ENCODE measurements at regions not wholly inside any gene's neighbourhood (a gene's known extent, or its start where the extent isn't known, plus 50 kb on each side); places are given as distances from the start of the nearest gene placed in this dataset.

DNA sequence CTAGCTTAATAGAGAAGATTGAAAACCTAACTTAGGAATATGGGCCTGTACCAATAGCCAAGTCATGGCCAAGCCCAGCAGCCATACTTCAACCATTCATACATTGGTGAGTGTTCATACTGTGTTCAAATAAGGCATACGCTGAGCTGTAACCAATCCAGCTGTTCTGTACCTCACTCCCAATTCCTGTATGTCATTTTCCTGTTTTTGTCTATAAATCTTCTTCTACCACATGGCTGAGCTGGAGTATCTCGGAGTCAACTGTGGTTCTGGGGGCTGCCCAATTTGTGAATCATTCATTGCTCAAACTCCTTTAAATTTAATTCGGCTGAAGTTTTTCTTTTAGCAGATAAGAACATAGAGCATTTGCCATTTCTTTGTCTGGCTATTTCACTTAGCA is 195.3 kb upstream of the ANKRD50 start:
- no peak for TF ChIP-seq BACH1 (tag; IDR thresholded peaks at IDR 0.05)
- no peak for TF ChIP-seq JUNB (CRISPR knock-in tag; conservative IDR thresholded peaks at IDR 0.05)
- no peak for TF ChIP-seq FOXM1 (IDR thresholded peaks at IDR 0.05; ENCODE audit: low read depth)
- no peak for TF ChIP-seq FOXM1 (CRISPR knock-in tag; IDR thresholded peaks at IDR 0.05; ENCODE audit: low read depth)
- TF ChIP-seq SIN3A (IDR thresholded peaks at IDR 0.05; ENCODE audit: borderline replicate concordance in 2 of 2, control insufficient read depth in 1 of 2, low read depth in 2 of 2, low read length in 2 of 2): no peak
- TF ChIP-seq, protein P1, sequence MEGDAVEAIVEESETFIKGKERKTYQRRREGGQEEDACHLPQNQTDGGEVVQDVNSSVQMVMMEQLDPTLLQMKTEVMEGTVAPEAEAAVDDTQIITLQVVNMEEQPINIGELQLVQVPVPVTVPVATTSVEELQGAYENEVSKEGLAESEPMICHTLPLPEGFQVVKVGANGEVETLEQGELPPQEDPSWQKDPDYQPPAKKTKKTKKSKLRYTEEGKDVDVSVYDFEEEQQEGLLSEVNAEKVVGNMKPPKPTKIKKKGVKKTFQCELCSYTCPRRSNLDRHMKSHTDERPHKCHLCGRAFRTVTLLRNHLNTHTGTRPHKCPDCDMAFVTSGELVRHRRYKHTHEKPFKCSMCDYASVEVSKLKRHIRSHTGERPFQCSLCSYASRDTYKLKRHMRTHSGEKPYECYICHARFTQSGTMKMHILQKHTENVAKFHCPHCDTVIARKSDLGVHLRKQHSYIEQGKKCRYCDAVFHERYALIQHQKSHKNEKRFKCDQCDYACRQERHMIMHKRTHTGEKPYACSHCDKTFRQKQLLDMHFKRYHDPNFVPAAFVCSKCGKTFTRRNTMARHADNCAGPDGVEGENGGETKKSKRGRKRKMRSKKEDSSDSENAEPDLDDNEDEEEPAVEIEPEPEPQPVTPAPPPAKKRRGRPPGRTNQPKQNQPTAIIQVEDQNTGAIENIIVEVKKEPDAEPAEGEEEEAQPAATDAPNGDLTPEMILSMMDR (IDR thresholded peaks at IDR 0.05 in 2 of 3, conservative IDR thresholded peaks at IDR 0.05 in 1 of 3; ENCODE audit: insufficient read depth in 2 of 3, low read depth in 1 of 3, low read length in 3 of 3): no peak
- no peak for TF ChIP-seq MECOM (CRISPR knock-in tag; IDR thresholded peaks at IDR 0.05)
- TF ChIP-seq TEAD4 (IDR thresholded peaks at IDR 0.05; ENCODE audit: low read length): no peak
- TF ChIP-seq TEAD4 (CRISPR knock-in tag; IDR thresholded peaks at IDR 0.05; ENCODE audit: borderline replicate concordance): no peak
- no peak for TF ChIP-seq PCBP1 (IDR thresholded peaks at IDR 0.05; ENCODE audit: low read depth, low read length, poor library complexity, severe bottlenecking)
- TF ChIP-seq, protein P2, sequence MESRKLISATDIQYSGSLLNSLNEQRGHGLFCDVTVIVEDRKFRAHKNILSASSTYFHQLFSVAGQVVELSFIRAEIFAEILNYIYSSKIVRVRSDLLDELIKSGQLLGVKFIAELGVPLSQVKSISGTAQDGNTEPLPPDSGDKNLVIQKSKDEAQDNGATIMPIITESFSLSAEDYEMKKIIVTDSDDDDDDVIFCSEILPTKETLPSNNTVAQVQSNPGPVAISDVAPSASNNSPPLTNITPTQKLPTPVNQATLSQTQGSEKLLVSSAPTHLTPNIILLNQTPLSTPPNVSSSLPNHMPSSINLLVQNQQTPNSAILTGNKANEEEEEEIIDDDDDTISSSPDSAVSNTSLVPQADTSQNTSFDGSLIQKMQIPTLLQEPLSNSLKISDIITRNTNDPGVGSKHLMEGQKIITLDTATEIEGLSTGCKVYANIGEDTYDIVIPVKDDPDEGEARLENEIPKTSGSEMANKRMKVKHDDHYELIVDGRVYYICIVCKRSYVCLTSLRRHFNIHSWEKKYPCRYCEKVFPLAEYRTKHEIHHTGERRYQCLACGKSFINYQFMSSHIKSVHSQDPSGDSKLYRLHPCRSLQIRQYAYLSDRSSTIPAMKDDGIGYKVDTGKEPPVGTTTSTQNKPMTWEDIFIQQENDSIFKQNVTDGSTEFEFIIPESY (CRISPR knock-in tag; IDR thresholded peaks at IDR 0.05): no peak
